BLaER1 treated with 17β-estradiol and CSF1 and Interleukin-3, amounts not matched to agents 10 nM and 100 nM (cell line): ENCODE measurements at regions not wholly inside any gene's neighbourhood (a gene's known extent, or its start where the extent isn't known, plus 50 kb on each side); places are given as distances from the start of the nearest gene placed in this dataset.
"Not testable (repeated sequence)": the region's sequence is repeated elsewhere in the genome, so short reads cannot be mapped to it uniquely, and the experiment has no call there.

Experiments used
- H3K27ac ChIP-seq, 11 experiments: shearing (Covaris generic); formaldehyde crosslinking; 2 replicates each; pipeline ENCODE4 v1.8.1; 2022
- H3K27me3 ChIP-seq, 11 experiments: shearing (Covaris generic); formaldehyde crosslinking; 2 replicates each; pipeline ENCODE4 v1.8.1; 2022
- H3K36me3 ChIP-seq, 11 experiments: shearing (Covaris generic); formaldehyde crosslinking; 2 replicates each; pipeline ENCODE4 v1.8.1; 2022
- H3K4me1 ChIP-seq, 10 experiments: shearing (Covaris generic); formaldehyde crosslinking; 2 replicates each; pipeline ENCODE4 v1.8.1; 2022
- H3K4me2 ChIP-seq, 11 experiments: shearing (Covaris generic); formaldehyde crosslinking; 2 replicates each; pipeline ENCODE4 v1.8.1; 2022
- H3K4me3 ChIP-seq, 10 experiments: shearing (Covaris generic); formaldehyde crosslinking; 2 replicates each; pipeline ENCODE4 v1.8.1; 2022
- H3K9ac ChIP-seq, 11 experiments: shearing (Covaris generic); formaldehyde crosslinking; 2 replicates each; pipeline ENCODE4 v1.8.1; 2022
- H3K9me3 ChIP-seq, 11 experiments: shearing (Covaris generic); formaldehyde crosslinking; replicated peaks in 1 of 11; 2 replicates each; pipeline ENCODE4 v1.8.1; 2022
- H4K20me1 ChIP-seq, 11 experiments: shearing (Covaris generic); formaldehyde crosslinking; 2 replicates each; pipeline ENCODE4 v1.8.1; 2022
- Cebpa-rat ChIP-seq, 11 experiments: shearing (Covaris generic); IDR thresholded peaks; 2 replicates each; pipeline ENCODE4 v1.8.1; 2022

- Histone ChIP-seq H3K9ac (no peak overlapping the region), H3K36me3 (no peaks in the 10 kb centered on the region), H3K27me3 (no peaks in the 10 kb centered on the region), H3K9me3 (peaks cover 0 to 15% (median 0%) of the 10 kb centered on the region in 11 experiments; a peak in 5 of 22 replicates), H3K4me2 (no peak overlapping the region), H3K4me1 (peaks cover 9 to 28% (median 22%) of the 10 kb centered on the region in 10 experiments), H3K27ac (no peak overlapping the region), H4K20me1 (no peaks in the 10 kb centered on the region), H3K4me3 (no peak overlapping the region)
- TF ChIP-seq Cebpa-rat (IDR thresholded peaks at IDR 0.05), result no peak
These were observed 181.4 kb downstream of the NRIP1 start for GRCh38 chr21:14883351-14883750.

- Histone ChIP-seq H3K4me1 (peaks cover 16 to 36% (median 28%) of the 10 kb centered on the region in 10 experiments; a peak in 19 of 20 replicates), H3K9me3 (peaks cover 0 to 16% (median 0%) of the 10 kb centered on the region in 11 experiments; a peak in 5 of 22 replicates)
- not testable (repeated sequence) for H4K20me1 ChIP-seq, H3K4me2 ChIP-seq, H3K36me3 ChIP-seq, H3K9ac ChIP-seq, H3K27ac ChIP-seq, H3K4me3 ChIP-seq, H3K27me3 ChIP-seq
These were observed 182.3 kb downstream of the NRIP1 start for GRCh38 chr21:14882545-14882944.

GRCh38 chr21:14881863-14882499, 182.8 kb downstream of the NRIP1 start:
- no peak overlapping the region for H3K4me3 ChIP-seq
- peaks cover 0 to 13% (median 0%) of the 10 kb centered on the region in 11 experiments; a peak in 5 of 22 replicates for H3K9me3 ChIP-seq
- peaks cover 18 to 39% (median 32%) of the 10 kb centered on the region in 10 experiments; a peak in 19 of 20 replicates for H3K4me1 ChIP-seq
- H4K20me1 ChIP-seq, result no peaks in the 10 kb centered on the region
- H3K36me3 ChIP-seq, result no peaks in the 10 kb centered on the region
- H3K27me3 ChIP-seq, result no peaks in the 10 kb centered on the region
- H3K4me2 ChIP-seq, result no peak overlapping the region
- TF ChIP-seq Cebpa-rat (IDR thresholded peaks at IDR 0.05), result no peak
- no peak overlapping the region for H3K27ac ChIP-seq
- no peak overlapping the region for H3K9ac ChIP-seq

DNA sequence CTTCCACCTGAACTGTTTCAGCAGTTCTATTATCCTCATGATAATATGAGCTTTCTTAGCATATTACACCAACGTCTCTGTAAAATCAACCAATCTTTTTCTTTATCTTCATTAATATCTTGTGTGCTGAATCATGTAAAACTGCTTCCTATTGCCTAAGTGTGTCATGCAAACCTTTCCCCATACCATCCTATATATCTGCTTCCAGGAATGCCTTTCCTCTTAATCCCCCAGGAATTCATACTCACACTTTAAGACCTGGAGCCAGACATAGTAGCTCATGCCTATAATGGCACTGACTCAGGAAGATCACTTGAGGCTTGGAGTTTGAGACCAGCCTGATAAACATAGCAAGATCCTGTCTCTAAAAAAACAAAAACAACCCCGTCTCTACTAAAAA, 183.9 kb downstream of the NRIP1 start:
- Histone ChIP-seq H3K4me1 (peaks cover 18 to 39% (median 32%) of the 10 kb centered on the region in 10 experiments; a peak in 19 of 20 replicates), H3K27me3 (no peaks in the 10 kb centered on the region), H3K27ac (no peak overlapping the region), H3K36me3 (no peaks in the 10 kb centered on the region), H3K4me3 (no peak overlapping the region), H3K4me2 (peak overlapping the region in 2 of 11 experiments; percentile 52 to 73; a peak in 1 of 22 replicates), H3K9ac (no peak overlapping the region), H3K9me3 (peaks cover 0 to 11% (median 0%) of the 10 kb centered on the region in 11 experiments; a peak in 5 of 22 replicates), H4K20me1 (no peaks in the 10 kb centered on the region)
- no peak for TF ChIP-seq Cebpa-rat (IDR thresholded peaks at IDR 0.05)

DNA sequence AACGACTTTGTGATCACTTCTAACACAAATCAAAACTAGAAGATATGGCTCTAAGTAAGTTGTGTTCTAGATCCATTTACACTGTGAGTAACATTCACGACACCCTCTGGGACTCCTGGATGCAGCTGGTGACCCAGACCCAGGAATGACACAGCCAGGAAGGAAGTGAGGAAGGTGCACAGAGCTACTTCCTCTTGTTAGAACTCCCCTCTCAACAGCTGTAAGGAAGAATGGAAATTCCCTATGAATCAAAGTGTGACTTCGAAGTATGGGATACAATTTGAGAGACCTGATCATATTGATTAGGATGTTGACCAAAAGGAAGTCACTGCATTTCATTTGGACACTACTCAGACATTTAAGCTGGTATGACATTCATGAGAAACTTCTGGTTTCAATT, 185.3 kb downstream of the NRIP1 start:
- TF ChIP-seq Cebpa-rat (IDR thresholded peaks at IDR 0.05), result no peak
- Histone ChIP-seq H3K27me3 (no peaks in the 10 kb centered on the region), H3K4me2 (peak overlapping the region in 10 of 11 experiments; percentile 36 to 73 (median 56); a peak in 21 of 22 replicates), H4K20me1 (no peaks in the 10 kb centered on the region), H3K4me3 (no peak overlapping the region), H3K27ac (peak overlapping the region in 1 of 11 experiments; percentile 2; a peak in 2 of 22 replicates), H3K4me1 (peaks cover 18 to 39% (median 32%) of the 10 kb centered on the region in 10 experiments; a peak in 19 of 20 replicates), H3K9ac (no peak overlapping the region), H3K36me3 (no peaks in the 10 kb centered on the region), H3K9me3 (peaks cover 0 to 11% (median 0%) of the 10 kb centered on the region in 11 experiments; a peak in 4 of 22 replicates)

DNA sequence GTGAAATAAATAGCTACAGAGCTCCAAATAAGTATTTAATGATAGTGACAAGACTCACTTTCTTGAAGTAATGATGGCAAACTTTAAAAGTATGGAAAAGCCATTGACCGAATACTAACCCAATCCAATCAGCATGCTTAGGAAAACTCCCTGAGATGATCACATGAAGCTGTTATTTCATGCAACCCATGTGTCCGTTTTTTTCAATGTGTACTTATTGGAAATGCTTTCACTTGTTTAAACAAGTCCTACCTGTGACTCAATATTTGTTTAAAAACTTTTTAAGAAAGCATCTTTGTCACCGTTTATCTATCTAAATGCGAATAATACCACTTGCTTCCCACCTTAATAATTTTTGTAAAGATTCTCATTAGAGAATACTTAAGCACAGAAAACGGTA, 185.8 kb downstream of the NRIP1 start:
- Histone ChIP-seq H3K4me1 (peaks cover 18 to 39% (median 32%) of the 10 kb centered on the region in 10 experiments; a peak in 19 of 20 replicates), H3K27me3 (no peaks in the 10 kb centered on the region), H3K4me3 (no peak overlapping the region), H4K20me1 (no peaks in the 10 kb centered on the region), H3K9me3 (peaks cover 0 to 11% (median 0%) of the 10 kb centered on the region in 11 experiments; a peak in 4 of 22 replicates), H3K27ac (peak overlapping the region in 1 of 11 experiments; percentile 2; a peak in 1 of 22 replicates), H3K4me2 (peak overlapping the region in 10 of 11 experiments; percentile 36 to 73 (median 56); a peak in 14 of 22 replicates), H3K9ac (no peak overlapping the region), H3K36me3 (no peaks in the 10 kb centered on the region)
- TF ChIP-seq Cebpa-rat (IDR thresholded peaks at IDR 0.05), result no peak

DNA sequence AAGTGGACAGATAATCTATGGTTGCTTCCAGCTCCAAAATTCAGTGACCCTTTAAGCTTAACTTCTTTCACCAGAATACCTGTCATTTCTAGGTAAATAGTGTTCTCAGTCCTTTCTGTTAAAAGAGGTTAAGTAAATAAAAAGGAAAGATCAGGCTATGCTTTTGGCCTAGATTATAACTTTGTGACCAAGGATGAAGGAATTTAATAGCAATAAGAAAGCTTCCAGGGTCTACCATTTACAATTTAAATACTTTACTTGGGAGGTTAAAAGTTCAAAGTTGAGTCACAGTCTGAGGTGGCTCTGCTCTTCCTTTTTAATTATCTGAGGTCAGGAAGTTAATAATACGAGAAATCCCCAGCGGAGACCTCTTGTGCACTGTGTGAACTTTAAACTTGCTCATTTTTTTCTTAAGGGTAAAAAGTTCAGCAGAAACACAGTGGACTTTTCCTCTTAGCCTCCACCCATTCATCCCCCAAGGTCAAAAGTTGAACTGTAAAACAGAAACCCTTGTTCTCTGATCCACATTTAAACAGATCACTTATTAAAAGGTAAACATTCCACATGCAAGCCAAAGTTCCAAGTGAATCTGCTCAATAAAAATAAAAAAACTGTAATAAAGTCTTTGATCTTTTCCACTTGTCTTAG, 187.1 kb downstream of the NRIP1 start:
- H3K9ac ChIP-seq, result no peak overlapping the region
- no peak for TF ChIP-seq Cebpa-rat (IDR thresholded peaks at IDR 0.05)
- no peaks in the 10 kb centered on the region for H4K20me1 ChIP-seq
- no peak overlapping the region for H3K4me3 ChIP-seq
- H3K27ac ChIP-seq, result no peak overlapping the region; a peak in 1 of 22 replicates
- peaks cover 0 to 11% (median 0%) of the 10 kb centered on the region in 11 experiments; a peak in 4 of 22 replicates for H3K9me3 ChIP-seq
- peak overlapping the region in 10 of 11 experiments; percentile 2 to 58 (median 44); a peak in 16 of 22 replicates for H3K4me2 ChIP-seq
- peaks cover 18 to 39% (median 32%) of the 10 kb centered on the region in 10 experiments; a peak in 19 of 20 replicates for H3K4me1 ChIP-seq
- H3K27me3 ChIP-seq, result no peaks in the 10 kb centered on the region
- H3K36me3 ChIP-seq, result no peaks in the 10 kb centered on the region

GRCh38 chr21:14876524-14876840, 188.3 kb downstream of the NRIP1 start:
- peaks cover 18 to 42% (median 32%) of the 10 kb centered on the region in 10 experiments; a peak in 19 of 20 replicates for H3K4me1 ChIP-seq
- H3K9ac ChIP-seq, result no peak overlapping the region
- H3K9me3 ChIP-seq, result peaks cover 0 to 11% (median 0%) of the 10 kb centered on the region in 11 experiments; a peak in 4 of 22 replicates
- no peaks in the 10 kb centered on the region for H3K27me3 ChIP-seq
- TF ChIP-seq Cebpa-rat (IDR thresholded peaks at IDR 0.05), result no peak
- no peaks in the 10 kb centered on the region for H3K36me3 ChIP-seq
- H3K4me2 ChIP-seq, result no peak overlapping the region
- H3K4me3 ChIP-seq, result no peak overlapping the region
- H3K27ac ChIP-seq, result no peak overlapping the region
- H4K20me1 ChIP-seq, result no peaks in the 10 kb centered on the region
